BLaER1 (cell line): ENCODE measurements at regions not wholly inside any gene's neighbourhood (a gene's known extent, or its start where the extent isn't known, plus 50 kb on each side); places are given as distances from the start of the nearest gene placed in this dataset.

Experiments used
- H3K27ac ChIP-seq: shearing (Covaris generic); formaldehyde crosslinking; 2 replicates; pipeline ENCODE4 v1.8.1; 2022
- H3K27me3 ChIP-seq: shearing (Covaris generic); formaldehyde crosslinking; 2 replicates; pipeline ENCODE4 v1.8.1; 2022
- H3K36me3 ChIP-seq: shearing (Covaris generic); formaldehyde crosslinking; 2 replicates; pipeline ENCODE4 v1.8.1; 2022
- H3K4me1 ChIP-seq: shearing (Covaris generic); formaldehyde crosslinking; 2 replicates; pipeline ENCODE4 v1.8.1; 2022
- H3K4me2 ChIP-seq: shearing (Covaris generic); formaldehyde crosslinking; 2 replicates; pipeline ENCODE4 v1.8.1; 2022
- H3K4me3 ChIP-seq: shearing (Covaris generic); formaldehyde crosslinking; 2 replicates; pipeline ENCODE4 v1.8.1; 2022
- H3K9ac ChIP-seq: shearing (Covaris generic); formaldehyde crosslinking; 2 replicates; pipeline ENCODE4 v1.8.1; 2022
- H3K9me3 ChIP-seq: shearing (Covaris generic); formaldehyde crosslinking; 2 replicates; pipeline ENCODE4 v1.8.1; 2022
- H4K20me1 ChIP-seq: shearing (Covaris generic); formaldehyde crosslinking; 2 replicates; pipeline ENCODE4 v1.8.1; 2022
- Cebpa-rat ChIP-seq: shearing (Covaris generic); IDR thresholded peaks from 2 replicates; pipeline ENCODE4 v1.8.1; 2022

DNA sequence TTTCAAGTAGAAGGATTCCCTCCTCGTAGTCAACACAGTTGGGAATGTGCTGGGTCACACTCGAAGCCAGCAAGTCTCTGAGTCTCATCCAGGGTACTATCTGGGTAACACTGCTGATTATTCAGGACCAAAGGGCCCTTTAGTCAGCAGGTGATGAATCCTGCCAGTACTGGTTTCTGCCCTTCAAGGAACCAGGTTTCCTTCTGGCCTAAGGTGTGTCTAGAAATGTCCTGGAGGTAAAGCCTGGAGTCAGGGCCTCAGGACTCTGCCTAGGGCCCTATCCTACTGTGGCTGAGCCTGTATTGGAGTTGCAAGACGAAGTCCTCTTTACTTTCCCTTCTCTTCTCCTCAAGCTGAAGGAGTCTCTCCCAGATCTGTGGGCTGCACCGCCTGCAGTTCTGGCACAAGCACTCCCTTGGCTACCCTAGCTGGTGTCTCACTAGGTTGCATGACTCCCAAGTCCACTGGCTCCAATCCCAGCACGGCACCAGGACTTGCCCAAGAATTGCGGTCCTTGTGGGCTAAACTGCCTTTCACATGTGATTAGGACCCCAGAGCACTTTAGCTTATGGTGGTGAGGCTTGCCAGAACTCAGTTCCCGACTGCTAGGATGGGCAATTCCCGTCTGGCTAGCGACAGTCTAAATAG, 193.7 kb upstream of the PDE3A start:
- Histone ChIP-seq H3K4me3 (no peak overlapping the region), H3K9ac (no peak overlapping the region), H3K9me3 (no peaks in the 10 kb centered on the region), H3K36me3 (no peaks in the 10 kb centered on the region), H3K4me1 (no peaks in the 10 kb centered on the region), H4K20me1 (no peaks in the 10 kb centered on the region), H3K27me3 (no peaks in the 10 kb centered on the region), H3K4me2 (no peak overlapping the region), H3K27ac (no peak overlapping the region)
- no peak for TF ChIP-seq Cebpa-rat

DNA sequence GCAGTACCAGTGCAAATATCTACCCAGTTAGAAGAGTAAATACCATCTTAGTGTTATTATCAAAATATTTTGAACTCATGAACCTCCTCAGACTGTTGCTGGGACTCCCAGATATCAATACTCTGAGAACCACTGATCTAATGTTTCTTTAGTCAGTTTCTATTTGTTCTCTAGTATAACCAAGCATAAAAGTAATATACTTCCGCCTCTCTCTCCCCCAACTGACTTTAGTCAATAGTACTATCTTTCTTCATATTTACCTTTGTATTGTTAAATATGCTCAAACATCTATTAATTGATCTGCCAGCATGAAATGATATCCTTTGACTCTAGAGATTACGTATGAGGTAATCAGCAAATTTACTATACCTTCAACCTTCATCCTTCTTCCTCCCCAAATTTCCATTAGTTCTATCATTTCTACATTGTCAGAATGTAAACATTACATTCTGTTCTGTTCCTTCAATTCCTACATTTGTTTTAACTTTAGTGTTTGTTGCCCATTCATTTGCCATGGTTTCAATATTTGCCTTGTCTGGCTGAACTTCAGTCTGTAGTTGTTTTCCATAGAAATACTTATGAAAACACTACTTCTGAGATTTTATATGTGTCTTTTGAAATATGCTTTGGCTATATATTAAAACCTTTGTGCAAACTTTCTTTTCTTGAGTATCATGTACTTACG, 192.5 kb upstream of the PDE3A start:
- H3K27ac ChIP-seq, result no peak overlapping the region
- H3K4me1 ChIP-seq, result no peaks in the 10 kb centered on the region
- H3K4me2 ChIP-seq, result no peak overlapping the region
- H4K20me1 ChIP-seq, result no peaks in the 10 kb centered on the region
- H3K27me3 ChIP-seq, result no peaks in the 10 kb centered on the region
- TF ChIP-seq Cebpa-rat, result no peak
- no peaks in the 10 kb centered on the region for H3K36me3 ChIP-seq
- H3K9me3 ChIP-seq, result no peaks in the 10 kb centered on the region
- no peak overlapping the region for H3K4me3 ChIP-seq
- no peak overlapping the region for H3K9ac ChIP-seq

DNA sequence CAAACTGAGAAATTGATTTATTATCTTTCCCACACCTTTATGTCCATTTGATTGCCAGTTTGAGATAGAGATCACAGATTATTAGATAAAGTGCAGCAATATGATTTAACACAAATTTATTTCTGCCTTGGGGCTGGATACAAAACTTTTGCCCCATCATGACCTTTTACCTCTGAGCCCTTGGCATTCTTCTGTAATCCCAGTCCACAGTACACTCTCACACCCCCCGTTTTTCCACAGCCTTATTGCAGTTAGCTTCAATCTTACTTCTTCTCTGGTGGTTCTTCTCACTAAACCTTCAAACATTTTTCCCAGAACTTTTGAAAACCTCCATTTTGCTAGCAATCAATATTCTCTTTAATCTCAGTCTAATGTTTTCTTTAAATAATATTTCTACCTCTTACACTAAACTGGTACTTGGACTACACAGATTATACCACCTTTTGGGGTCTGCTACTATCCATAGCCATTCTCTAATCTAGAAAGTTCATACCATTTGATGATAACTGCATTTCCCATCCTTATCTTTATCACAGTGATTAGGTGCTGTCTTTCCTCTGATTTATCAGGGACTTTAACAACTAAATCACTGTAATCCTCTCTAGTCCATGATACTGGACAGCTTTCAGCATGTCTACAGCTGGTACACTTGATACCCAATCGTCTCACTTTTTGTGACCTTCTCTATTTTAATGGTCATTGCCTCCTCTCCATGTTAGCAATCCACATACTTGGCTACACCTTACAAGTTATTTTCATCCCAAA, 186.7 kb upstream of the PDE3A start:
- H4K20me1 ChIP-seq, result no peaks in the 10 kb centered on the region
- no peak overlapping the region for H3K27ac ChIP-seq
- no peak overlapping the region for H3K9ac ChIP-seq
- no peaks in the 10 kb centered on the region for H3K36me3 ChIP-seq
- no peaks in the 10 kb centered on the region for H3K9me3 ChIP-seq
- H3K4me3 ChIP-seq, result no peak overlapping the region
- no peaks in the 10 kb centered on the region for H3K27me3 ChIP-seq
- H3K4me1 ChIP-seq, result no peaks in the 10 kb centered on the region
- H3K4me2 ChIP-seq, result no peak overlapping the region
- TF ChIP-seq Cebpa-rat, result no peak

DNA sequence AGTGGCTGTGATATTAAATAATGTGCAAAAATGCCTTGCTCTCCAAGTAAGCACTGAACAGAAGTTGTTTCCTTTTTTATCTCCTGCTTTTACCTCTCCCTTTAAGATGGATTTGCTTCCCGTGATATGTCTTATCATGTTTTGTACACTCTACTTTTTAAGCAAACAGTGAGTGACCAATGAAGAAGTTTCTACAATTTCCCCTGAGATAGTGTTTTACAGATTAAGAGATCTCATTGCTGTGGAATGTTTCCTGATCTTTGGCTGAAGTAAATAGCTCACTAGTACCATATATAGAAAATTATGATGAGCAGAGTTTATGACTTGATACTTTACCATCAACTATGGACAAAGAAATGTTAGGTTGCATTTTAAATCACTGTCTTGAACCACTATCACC, 184.8 kb upstream of the PDE3A start:
- H3K36me3 ChIP-seq, result no peaks in the 10 kb centered on the region
- TF ChIP-seq Cebpa-rat, result no peak
- no peak overlapping the region for H3K9ac ChIP-seq

DNA sequence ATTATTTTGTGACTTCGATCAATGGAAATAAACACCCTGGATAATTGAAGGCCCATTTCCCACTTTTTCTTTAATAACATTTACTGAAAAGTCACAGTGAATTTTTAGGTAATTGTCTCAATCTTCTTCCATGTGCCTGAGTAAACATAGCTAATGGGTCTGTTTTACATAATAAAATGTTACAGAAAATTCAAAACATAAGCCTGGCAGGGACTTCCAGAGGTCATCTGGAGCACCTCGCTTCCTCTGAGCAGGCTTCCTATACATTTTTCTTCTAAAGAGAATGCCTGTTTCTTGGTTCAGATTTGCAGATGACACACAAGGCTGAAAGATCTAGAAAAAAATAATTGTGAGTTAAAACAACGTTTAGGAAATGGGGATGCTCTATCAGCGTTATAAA, 183.8 kb upstream of the PDE3A start:
- H4K20me1 ChIP-seq, result no peaks in the 10 kb centered on the region
- no peak for TF ChIP-seq Cebpa-rat
- H3K4me2 ChIP-seq, result no peak overlapping the region
- no peaks in the 10 kb centered on the region for H3K9me3 ChIP-seq
- H3K36me3 ChIP-seq, result no peaks in the 10 kb centered on the region
- no peak overlapping the region for H3K9ac ChIP-seq
- H3K27me3 ChIP-seq, result no peaks in the 10 kb centered on the region
- H3K4me3 ChIP-seq, result no peak overlapping the region
- H3K4me1 ChIP-seq, result no peaks in the 10 kb centered on the region
- no peak overlapping the region for H3K27ac ChIP-seq

More for the DNA sequence above, 184.8 kb upstream of the PDE3A start:
- Histone ChIP-seq H3K4me1 (no peaks in the 10 kb centered on the region), H3K9me3 (no peaks in the 10 kb centered on the region), H4K20me1 (no peaks in the 10 kb centered on the region), H3K27ac (no peak overlapping the region), H3K4me2 (no peak overlapping the region), H3K27me3 (no peaks in the 10 kb centered on the region), H3K4me3 (no peak overlapping the region)

DNA sequence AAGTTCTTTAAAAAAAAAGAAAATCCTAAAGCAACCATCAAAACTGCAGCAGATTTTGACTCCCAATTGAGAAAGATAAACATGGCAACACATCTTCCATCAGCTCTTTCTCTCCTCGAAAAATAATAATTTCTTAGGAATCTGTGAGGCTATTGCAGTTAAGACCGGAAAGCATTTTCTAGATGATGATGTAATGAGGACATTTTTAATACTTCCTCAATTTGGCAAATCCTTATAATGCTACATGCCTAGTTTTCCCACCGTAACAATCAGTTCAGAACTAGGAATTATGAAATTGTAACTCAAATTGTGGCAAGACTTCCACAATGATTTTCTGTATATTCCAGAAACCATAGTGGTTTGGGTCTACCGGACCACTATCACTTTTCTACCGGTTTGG, 180.9 kb upstream of the PDE3A start:
- no peaks in the 10 kb centered on the region for H4K20me1 ChIP-seq
- no peak overlapping the region for H3K27ac ChIP-seq
- H3K4me1 ChIP-seq, result no peaks in the 10 kb centered on the region
- no peaks in the 10 kb centered on the region for H3K9me3 ChIP-seq
- no peak overlapping the region for H3K4me2 ChIP-seq
- TF ChIP-seq Cebpa-rat, result no peak
- H3K27me3 ChIP-seq, result no peaks in the 10 kb centered on the region
- H3K36me3 ChIP-seq, result no peaks in the 10 kb centered on the region
- H3K9ac ChIP-seq, result no peak overlapping the region
- no peak overlapping the region for H3K4me3 ChIP-seq

DNA sequence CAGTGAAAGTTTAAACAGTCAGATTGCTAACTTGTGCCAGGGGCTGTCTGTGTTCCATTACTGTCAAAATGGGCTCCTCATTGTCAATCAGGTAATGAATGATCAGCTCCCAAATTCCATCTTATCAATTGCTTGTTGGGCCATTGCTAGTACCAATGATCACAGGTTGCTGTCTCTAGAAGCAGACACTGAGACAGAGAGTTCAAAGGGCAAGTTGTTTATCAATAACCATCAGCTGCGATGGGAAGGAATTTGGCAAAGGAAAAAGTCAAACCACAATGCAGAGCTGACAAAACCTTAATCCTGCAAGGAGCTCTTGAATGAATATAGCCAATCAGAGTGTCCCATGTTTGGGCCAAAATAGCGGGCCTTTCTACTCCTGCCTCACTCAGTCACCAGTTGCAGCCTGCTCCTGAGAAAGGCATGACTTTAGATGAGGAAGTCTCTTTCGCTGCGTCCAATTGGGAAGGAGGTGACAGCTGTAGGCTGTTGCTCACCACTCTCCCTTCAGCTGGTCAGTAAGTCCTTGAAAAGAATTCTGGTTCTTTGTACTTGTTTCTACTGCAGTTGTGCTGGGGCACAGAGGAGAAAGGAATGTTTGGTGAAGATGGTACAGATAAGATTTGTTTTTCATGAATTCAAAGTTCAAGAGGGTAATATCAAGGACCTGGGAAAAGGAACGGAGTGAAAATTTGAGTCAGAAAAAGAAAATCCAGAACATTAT, 179.2 kb upstream of the PDE3A start:
- H3K36me3 ChIP-seq, result no peaks in the 10 kb centered on the region
- no peaks in the 10 kb centered on the region for H3K9me3 ChIP-seq
- H3K27me3 ChIP-seq, result no peaks in the 10 kb centered on the region
- TF ChIP-seq Cebpa-rat, result no peak
- no peak overlapping the region for H3K9ac ChIP-seq
- H3K4me3 ChIP-seq, result no peak overlapping the region
- H3K4me2 ChIP-seq, result no peak overlapping the region
- H3K27ac ChIP-seq, result no peak overlapping the region
- H4K20me1 ChIP-seq, result no peaks in the 10 kb centered on the region
- H3K4me1 ChIP-seq, result no peaks in the 10 kb centered on the region

DNA sequence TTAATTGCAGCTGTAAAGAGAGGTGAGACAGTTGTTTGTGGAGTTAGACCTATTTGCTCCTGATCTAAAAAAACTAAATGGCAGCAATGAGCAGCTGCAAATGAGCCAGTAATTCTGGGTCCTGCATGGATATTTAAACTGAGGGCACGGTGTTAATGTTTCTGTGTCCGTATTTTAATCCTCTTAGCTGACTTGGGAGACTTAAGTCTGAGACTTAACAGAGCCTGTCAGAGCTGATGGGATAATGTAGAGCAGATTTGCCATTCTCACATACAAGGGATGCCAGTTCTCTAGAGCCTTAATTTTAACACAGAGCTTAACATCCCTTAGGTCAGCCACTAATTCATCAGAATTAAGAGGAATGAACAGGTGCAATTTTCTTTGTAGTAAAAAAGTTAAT, 178.6 kb upstream of the PDE3A start:
- H3K36me3 ChIP-seq, result no peaks in the 10 kb centered on the region
- no peaks in the 10 kb centered on the region for H3K9me3 ChIP-seq
- no peak overlapping the region for H3K4me2 ChIP-seq
- H3K27me3 ChIP-seq, result no peaks in the 10 kb centered on the region
- no peak overlapping the region for H3K4me3 ChIP-seq
- no peaks in the 10 kb centered on the region for H3K4me1 ChIP-seq
- no peak overlapping the region for H3K9ac ChIP-seq
- H3K27ac ChIP-seq, result no peak overlapping the region
- H4K20me1 ChIP-seq, result no peaks in the 10 kb centered on the region
- TF ChIP-seq Cebpa-rat, result no peak

DNA sequence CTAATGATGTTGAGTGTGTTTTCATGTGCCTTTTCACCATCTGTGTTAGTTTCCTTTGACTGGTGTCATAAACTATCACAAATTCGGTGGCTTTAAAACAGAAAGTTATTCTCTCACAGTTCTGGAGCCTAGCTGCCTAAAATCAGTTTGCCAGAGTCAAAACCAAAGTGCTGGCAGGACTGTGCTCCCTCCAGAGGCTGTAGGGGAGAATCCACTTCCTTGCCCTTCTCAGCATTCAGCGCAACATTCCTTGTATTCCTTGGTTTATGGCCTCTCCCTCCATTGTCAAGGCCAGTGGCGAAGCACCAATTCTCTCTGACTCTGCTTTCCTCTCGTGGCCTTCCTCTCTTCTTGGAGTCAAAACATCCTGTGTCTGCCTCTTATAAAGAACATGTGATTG, 174.2 kb upstream of the PDE3A start:
- Histone ChIP-seq H3K9ac (no peak overlapping the region), H3K4me1 (no peaks in the 10 kb centered on the region), H3K9me3 (no peaks in the 10 kb centered on the region), H3K27me3 (no peaks in the 10 kb centered on the region), H4K20me1 (no peaks in the 10 kb centered on the region), H3K27ac (no peak overlapping the region), H3K4me3 (no peak overlapping the region), H3K36me3 (no peaks in the 10 kb centered on the region), H3K4me2 (no peak overlapping the region)
- no peak for TF ChIP-seq Cebpa-rat

DNA sequence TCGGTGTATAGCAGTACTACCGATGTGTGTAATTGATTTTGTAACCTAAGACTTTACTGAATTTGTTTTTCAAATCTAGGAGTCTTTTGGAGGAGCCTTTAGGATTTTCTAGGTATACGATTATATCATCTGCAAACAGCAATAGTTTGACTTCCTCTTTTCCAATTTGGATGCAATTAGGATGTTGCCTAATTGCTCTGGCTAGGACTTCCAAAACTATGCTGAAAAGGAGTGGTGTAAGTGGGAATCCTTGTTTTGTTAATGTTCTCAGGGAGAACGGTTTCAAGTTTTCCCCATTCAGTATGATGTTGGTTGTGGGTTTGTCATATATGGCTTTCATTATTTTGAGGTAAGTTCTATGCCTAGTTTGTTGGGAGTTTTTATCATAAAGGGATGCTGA, 171.6 kb upstream of the PDE3A start:
- Histone ChIP-seq H3K27me3 (no peaks in the 10 kb centered on the region), H3K4me3 (no peak overlapping the region), H3K4me1 (no peaks in the 10 kb centered on the region), H3K27ac (no peak overlapping the region), H3K36me3 (no peaks in the 10 kb centered on the region), H4K20me1 (no peaks in the 10 kb centered on the region), H3K9ac (no peak overlapping the region), H3K4me2 (no peak overlapping the region), H3K9me3 (no peaks in the 10 kb centered on the region)
- TF ChIP-seq Cebpa-rat, result no peak
